ENCODE measurements at regions not wholly inside any gene's neighbourhood (a gene's known extent, or its start where the extent isn't known, plus 50 kb on each side); places are given as distances from the start of the nearest gene placed in this dataset.
"Not testable (repeated sequence)": the region's sequence is repeated elsewhere in the genome, so short reads cannot be mapped to it uniquely, and the experiment has no call there.

DNA sequence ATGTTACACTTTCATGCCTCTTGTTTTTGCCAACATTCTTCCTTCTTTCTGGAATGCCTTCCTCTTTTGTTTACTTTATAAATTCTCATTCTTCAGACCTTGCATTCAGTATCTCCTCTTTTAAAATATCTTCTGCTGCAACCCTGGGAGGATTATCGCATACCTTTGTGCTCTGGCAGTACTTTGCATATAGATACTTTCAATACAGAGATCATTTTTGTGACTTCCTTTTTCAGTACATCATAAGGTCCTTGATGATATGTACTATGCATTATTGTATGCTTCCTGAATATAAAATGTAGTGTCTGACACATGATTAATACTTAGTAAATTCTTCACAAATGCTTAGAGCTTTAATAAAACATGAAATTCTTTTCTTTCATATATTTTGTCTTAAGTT, 538.7 kb downstream of the TRIB2 start:
- Histone ChIP-seq H3K27me3 (peaks cover 0 to 3% (median 0%) of the 10 kb centered on the region in 4 donors), H3K4me3 (no peak overlapping the region), H3K9me3 (no peaks in the 10 kb centered on the region), H3K36me3 (no peaks in the 10 kb centered on the region), H3K4me1 (no peaks in the 10 kb centered on the region), H3K27ac (no peak overlapping the region)
- no peak for FAIRE-seq
- TF ChIP-seq, protein P1, sequence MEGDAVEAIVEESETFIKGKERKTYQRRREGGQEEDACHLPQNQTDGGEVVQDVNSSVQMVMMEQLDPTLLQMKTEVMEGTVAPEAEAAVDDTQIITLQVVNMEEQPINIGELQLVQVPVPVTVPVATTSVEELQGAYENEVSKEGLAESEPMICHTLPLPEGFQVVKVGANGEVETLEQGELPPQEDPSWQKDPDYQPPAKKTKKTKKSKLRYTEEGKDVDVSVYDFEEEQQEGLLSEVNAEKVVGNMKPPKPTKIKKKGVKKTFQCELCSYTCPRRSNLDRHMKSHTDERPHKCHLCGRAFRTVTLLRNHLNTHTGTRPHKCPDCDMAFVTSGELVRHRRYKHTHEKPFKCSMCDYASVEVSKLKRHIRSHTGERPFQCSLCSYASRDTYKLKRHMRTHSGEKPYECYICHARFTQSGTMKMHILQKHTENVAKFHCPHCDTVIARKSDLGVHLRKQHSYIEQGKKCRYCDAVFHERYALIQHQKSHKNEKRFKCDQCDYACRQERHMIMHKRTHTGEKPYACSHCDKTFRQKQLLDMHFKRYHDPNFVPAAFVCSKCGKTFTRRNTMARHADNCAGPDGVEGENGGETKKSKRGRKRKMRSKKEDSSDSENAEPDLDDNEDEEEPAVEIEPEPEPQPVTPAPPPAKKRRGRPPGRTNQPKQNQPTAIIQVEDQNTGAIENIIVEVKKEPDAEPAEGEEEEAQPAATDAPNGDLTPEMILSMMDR (IDR thresholded peaks at IDR 0.05), result no peak
- WGBS, 2 donors, result 87 to 89% methylated on average over 1 of the region's 1 CpG
- DNase-seq, result no peak
- intact Hi-C loops (cut with DNase I), result no loop called here
- ATAC-seq, result no peak

DNA sequence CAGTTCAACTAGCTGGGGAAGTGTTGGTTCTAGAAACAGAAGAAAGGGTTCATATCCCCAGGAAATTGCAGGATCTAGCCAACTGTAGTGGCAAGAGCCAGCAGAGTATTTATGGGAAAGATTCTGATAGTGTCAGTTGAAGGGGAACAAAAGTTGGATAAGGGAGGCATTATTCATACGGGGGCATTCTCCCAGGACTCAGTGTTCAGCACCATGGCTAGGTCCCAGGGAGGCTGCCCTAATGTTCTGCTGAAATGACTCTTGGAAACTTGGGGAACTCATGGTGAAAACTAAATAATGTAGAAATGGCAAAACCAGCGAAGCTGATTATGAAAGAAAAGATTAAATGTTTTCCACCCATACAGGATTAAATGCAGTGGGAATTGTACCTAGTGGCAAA, 543.7 kb downstream of the TRIB2 start:
- H3K4me3 ChIP-seq, result no peak overlapping the region
- WGBS, 2 donors, result 24 to 32% methylated on average over 2 of the region's 2 CpGs
- FAIRE-seq (no peak), ATAC-seq (no peak), DNase-seq (no peak)
- no peaks in the 10 kb centered on the region for H3K36me3 ChIP-seq
- H3K4me1 ChIP-seq, result no peaks in the 10 kb centered on the region
- intact Hi-C loops (cut with DNase I), result no loop called here
- H3K9me3 ChIP-seq, result no peaks in the 10 kb centered on the region
- TF ChIP-seq, protein P1 (IDR thresholded peaks at IDR 0.05), result no peak
- H3K27me3 ChIP-seq, result peaks cover 0 to 3% (median 0%) of the 10 kb centered on the region in 4 donors
- no peak overlapping the region for H3K27ac ChIP-seq

DNA sequence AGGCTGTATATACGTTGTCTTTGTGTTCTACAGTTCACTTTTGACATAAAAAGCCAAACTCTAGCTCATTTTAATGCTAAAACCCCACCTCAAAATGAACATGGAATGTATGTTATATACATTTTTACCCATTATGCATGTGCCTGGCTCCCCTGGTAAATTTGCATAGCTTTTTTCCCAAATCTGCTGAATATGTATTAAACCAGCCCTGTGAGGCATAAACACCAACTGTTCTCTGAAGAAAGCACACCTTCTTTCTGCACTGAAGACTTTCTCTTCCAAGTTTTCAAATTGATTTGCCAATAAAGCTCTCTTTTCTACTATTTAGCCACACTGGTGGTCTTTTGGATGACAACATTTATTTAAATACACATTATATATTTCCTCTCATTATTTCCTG, 549.4 kb downstream of the TRIB2 start:
- TF ChIP-seq, protein P1 (IDR thresholded peaks at IDR 0.05), result no peak
- H3K36me3 ChIP-seq, result no peaks in the 10 kb centered on the region
- intact Hi-C loops (cut with DNase I), result no loop called here
- H3K9me3 ChIP-seq, result no peaks in the 10 kb centered on the region
- no peaks in the 10 kb centered on the region for H3K4me1 ChIP-seq
- DNase-seq (no peak), FAIRE-seq (no peak), ATAC-seq (no peak)
- no peak overlapping the region for H3K27ac ChIP-seq
- H3K27me3 ChIP-seq, result no peaks in the 10 kb centered on the region
- no peak overlapping the region for H3K4me3 ChIP-seq
- 63 to 68% methylated on average over 1 of the region's 1 CpG for WGBS, 2 donors

DNA sequence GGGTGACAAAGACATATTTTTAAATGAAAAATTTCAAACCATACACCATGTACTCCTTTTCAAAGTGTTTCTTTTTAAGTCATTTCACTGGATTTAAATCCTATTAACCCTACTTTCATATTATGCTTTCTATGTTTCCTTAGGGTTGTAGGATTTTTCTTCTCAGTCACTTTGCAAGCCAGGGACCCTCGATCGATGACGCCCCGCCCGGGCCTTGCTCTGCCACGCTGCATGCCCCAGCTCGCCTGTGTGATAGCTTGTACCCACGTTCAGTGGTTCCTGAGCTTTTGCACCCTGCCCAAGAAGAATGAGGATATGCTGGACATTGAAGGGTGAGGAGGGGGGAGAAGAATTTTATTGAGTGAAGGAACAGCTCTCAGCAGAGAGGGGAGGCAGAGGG, 568.0 kb downstream of the TRIB2 start:
- Histone ChIP-seq H3K4me3 (no peak overlapping the region), H3K9me3 (no peaks in the 10 kb centered on the region), H3K27ac (no peak overlapping the region), H3K27me3 (no peaks in the 10 kb centered on the region), H3K36me3 (no peaks in the 10 kb centered on the region), H3K4me1 (no peaks in the 10 kb centered on the region)
- ATAC-seq (no peak), FAIRE-seq (no peak), DNase-seq (no peak)
- TF ChIP-seq, protein P1 (IDR thresholded peaks at IDR 0.05), result no peak
- intact Hi-C loops (cut with DNase I), result no loop called here
- WGBS, 2 donors, result 71 to 85% methylated on average over 8 of the region's 8 CpGs

DNA sequence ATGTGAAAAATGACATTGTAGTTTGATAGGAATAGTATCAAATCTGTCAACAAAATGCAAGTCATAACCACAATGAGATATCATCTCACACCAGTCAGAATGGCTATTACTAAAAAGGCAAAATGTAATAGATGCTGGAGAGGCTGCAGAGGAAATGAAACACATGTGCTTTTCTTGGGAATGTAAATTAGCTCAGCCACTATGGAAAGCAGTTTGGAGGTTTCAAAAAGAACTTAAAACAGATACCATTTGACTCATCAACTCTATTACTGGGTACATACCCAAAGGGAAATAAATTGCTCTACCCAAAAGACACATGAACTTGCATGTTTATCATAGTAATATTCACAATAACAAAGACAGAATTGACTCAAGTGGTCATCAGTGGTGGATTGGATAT, 572.6 kb downstream of the TRIB2 start:
- FAIRE-seq (no peak), ATAC-seq (no peak), DNase-seq (no peak)
- H3K4me3 ChIP-seq, result no peak overlapping the region
- H3K9me3 ChIP-seq, result no peaks in the 10 kb centered on the region
- no peaks in the 10 kb centered on the region for H3K4me1 ChIP-seq
- no peak overlapping the region for H3K27ac ChIP-seq
- TF ChIP-seq, protein P1 (IDR thresholded peaks at IDR 0.05), result no peak
- intact Hi-C loops (cut with DNase I), result no loop called here
- H3K27me3 ChIP-seq, result no peaks in the 10 kb centered on the region
- H3K36me3 ChIP-seq, result no peaks in the 10 kb centered on the region

DNA sequence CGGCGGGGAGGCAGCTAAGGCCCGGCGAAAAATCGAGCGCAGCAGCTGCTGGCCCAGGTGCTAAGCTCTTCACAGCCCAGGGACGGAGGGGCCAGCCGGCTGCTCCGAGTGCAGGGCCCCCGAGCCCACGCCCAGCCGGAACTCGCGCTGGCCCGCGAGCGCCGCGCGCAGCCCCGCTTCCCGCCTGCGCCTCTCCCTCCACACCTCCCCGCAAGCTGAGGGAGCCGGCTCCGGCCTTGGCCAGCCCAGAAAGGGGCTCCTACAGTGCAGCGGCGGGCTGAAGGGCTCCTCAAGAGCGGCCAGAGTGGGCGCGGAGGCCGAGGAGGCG, 591.7 kb downstream of the TRIB2 start:
- H3K27ac ChIP-seq; intact Hi-C loops (cut with DNase I); H3K36me3 ChIP-seq; FAIRE-seq; H3K9me3 ChIP-seq; H3K4me1 ChIP-seq; DNase-seq; H3K4me3 ChIP-seq; H3K27me3 ChIP-seq: not testable (repeated sequence)
- ATAC-seq, result peak in 1 of 4 donors; percentile 55
- WGBS, 2 donors, result 85 to 86% methylated on average over 23 to 33 of the region's 33 CpGs

Measured in pancreas (tissue), 10 donors.